Nephron progenitor cell (in vitro differentiated cells): ENCODE measurements at regions not wholly inside any gene's neighbourhood (a gene's known extent, or its start where the extent isn't known, plus 50 kb on each side); places are given as distances from the start of the nearest gene placed in this dataset.
"Not testable (repeated sequence)": the region's sequence is repeated elsewhere in the genome, so short reads cannot be mapped to it uniquely, and the experiment has no call there.

Source experiments
- DNase-seq: peaks from one replicate; pipeline ENCODE4 v3.0.0; 2021
- H3K27ac Mint-ChIP-seq: 2 replicates; pipeline ENCODE4 v1.8.0; 2021; ENCODE audit warnings: mild to moderate bottlenecking, moderate library complexity, mixed read lengths
- H3K27me3 Mint-ChIP-seq: 2 replicates; pipeline ENCODE4 v1.8.0; 2021; ENCODE audit warnings: mild to moderate bottlenecking, low read depth, mixed read lengths; ENCODE audit not compliant: poor library complexity
- H3K36me3 Mint-ChIP-seq: 2 replicates; pipeline ENCODE4 v1.8.0; 2021; ENCODE audit warnings: low read depth, mixed read lengths
- H3K4me1 Mint-ChIP-seq: 2 replicates; pipeline ENCODE4 v1.8.0; 2021; ENCODE audit warnings: mixed read lengths
- H3K4me3 Mint-ChIP-seq: 2 replicates; pipeline ENCODE4 v1.8.0; 2021; ENCODE audit warnings: mild to moderate bottlenecking, moderate library complexity, mixed read lengths
- H3K9me3 Mint-ChIP-seq: 2 replicates; pipeline ENCODE4 v1.8.0; 2021; ENCODE audit warnings: mild to moderate bottlenecking, moderate library complexity, mixed read lengths
- CTCF ChIP-seq: fragments of 200-600 bp; sonication (generic); IDR thresholded peaks from 2 replicates; pipeline ENCODE4 v1.5.0; 2021; ENCODE audit warnings: antibody characterized with exemption

DNA sequence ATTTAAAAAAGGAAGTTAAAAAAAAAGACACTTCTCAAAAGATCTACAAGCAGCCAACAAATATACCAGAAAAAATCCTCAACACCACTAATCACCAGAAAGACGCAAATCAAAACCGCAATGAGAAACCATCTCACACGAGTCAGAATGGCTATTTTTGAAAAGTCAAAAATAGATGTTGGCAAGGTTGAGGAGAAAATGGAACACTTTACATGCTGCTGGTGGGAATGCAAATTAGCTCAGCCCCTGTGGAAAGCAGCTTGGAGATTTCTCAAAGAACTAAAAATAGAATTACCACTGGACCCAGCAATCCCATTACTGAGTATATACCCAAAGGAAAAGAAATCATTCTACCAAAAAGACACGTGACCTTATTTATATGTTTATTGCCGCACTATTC lies 574.7 kb upstream of the ADAMTS9 start:
- Mint-ChIP-seq H3K9me3 (peaks cover 17% of the 10 kb centered on the region), H3K4me1 (no peaks in the 10 kb centered on the region), H3K27ac (no peak overlapping the region), H3K27me3 (no peaks in the 10 kb centered on the region), H3K36me3 (no peaks in the 10 kb centered on the region), H3K4me3 (no peak overlapping the region)
- no peak for DNase-seq
- TF ChIP-seq CTCF: no peak

DNA sequence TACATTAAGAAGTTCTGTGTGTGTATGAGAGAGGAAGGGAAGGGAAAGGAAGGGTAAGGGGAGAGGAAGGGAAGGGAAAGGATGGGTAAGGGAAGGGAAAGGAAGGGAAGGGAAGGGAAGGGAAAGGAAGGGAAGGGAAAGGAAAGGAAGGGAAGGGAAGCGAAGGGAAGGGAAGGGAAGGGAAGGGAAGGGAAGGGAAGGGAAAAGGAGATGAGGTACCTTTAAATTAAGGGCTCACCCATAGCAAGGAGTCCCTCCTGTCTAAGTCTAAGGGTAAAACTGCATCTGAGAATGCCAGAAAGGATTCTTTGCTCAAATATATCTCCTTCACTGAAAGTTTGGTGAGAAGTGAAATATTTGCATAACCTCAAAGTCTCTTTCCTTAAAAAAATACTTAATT lies 572.1 kb upstream of the ADAMTS9 start:
- DNase-seq: no peak
- no peak for TF ChIP-seq CTCF
- Mint-ChIP-seq H3K27me3 (no peaks in the 10 kb centered on the region), H3K36me3 (no peaks in the 10 kb centered on the region), H3K4me3 (no peak overlapping the region), H3K27ac (no peak overlapping the region), H3K9me3 (peaks cover 29% of the 10 kb centered on the region), H3K4me1 (peaks cover 5% of the 10 kb centered on the region)

DNA sequence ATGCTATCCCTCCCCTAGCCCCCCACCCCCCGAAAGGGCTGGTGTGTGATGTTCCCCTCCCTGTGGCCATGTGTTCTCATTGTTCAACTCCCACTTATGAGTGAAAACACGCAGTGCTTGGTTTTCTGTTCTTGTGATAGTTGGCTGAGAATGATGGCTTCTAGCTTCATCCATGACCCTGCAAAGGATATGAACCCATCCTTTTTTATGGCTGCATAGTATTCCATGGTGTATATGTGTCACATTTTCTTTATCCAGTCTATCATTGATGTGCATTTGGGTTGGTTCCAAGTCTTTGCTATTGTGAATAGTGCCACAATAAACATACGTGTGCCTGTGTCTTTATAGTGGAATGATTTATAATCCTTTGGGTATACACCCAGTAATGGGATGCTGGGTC lies 565.1 kb upstream of the ADAMTS9 start:
- not testable (repeated sequence) for H3K27ac Mint-ChIP-seq, H3K27me3 Mint-ChIP-seq

DNA sequence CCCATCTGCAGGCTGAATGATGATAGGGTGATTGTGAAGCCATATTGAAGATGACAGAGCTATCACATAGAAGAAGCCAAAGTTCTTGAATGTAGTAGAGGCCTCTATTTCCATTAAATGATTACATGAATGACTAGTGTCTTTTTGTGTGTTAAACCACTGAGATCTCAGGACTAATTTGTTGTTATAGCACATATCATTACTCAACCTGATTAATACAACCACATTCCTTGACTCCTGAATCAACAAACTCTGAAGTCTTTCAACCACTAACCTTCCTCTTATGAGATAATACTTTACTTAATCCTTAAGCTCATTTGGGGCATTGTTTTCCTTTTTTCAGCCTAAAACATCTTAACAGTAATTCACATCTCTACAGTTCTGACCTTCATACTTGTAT lies 564.5 kb upstream of the ADAMTS9 start:
- Mint-ChIP-seq H3K27me3 (no peaks in the 10 kb centered on the region), H3K27ac (no peak overlapping the region), H3K9me3 (peaks cover 38% of the 10 kb centered on the region), H3K36me3 (no peaks in the 10 kb centered on the region), H3K4me1 (peaks cover 5% of the 10 kb centered on the region), H3K4me3 (no peak overlapping the region)
- no peak for TF ChIP-seq CTCF
- no peak for DNase-seq

More for the DNA sequence above, 565.1 kb upstream of the ADAMTS9 start:
- peaks cover 38% of the 10 kb centered on the region for H3K9me3 Mint-ChIP-seq
- not testable (repeated sequence) for H3K4me3 Mint-ChIP-seq, DNase-seq, H3K4me1 Mint-ChIP-seq, H3K36me3 Mint-ChIP-seq

GRCh38 chr3:65251375-65251774 lies 563.6 kb upstream of the ADAMTS9 start:
- no peak for DNase-seq
- no peaks in the 10 kb centered on the region for H3K4me1 Mint-ChIP-seq
- no peaks in the 10 kb centered on the region for H3K36me3 Mint-ChIP-seq
- H3K4me3 Mint-ChIP-seq: no peak overlapping the region
- H3K27me3 Mint-ChIP-seq: no peaks in the 10 kb centered on the region
- no peak overlapping the region for H3K27ac Mint-ChIP-seq
- no peak for TF ChIP-seq CTCF
- H3K9me3 Mint-ChIP-seq: peaks cover 38% of the 10 kb centered on the region

GRCh38 chr3:65246561-65246960 lies 558.8 kb upstream of the ADAMTS9 start:
- Mint-ChIP-seq H3K4me3 (no peak overlapping the region), H3K27me3 (no peaks in the 10 kb centered on the region), H3K36me3 (no peaks in the 10 kb centered on the region), H3K9me3 (peaks cover 8% of the 10 kb centered on the region), H3K27ac (no peak overlapping the region), H3K4me1 (peaks cover 5% of the 10 kb centered on the region)
- DNase-seq: no peak
- no peak for TF ChIP-seq CTCF
